Mesendoderm (in vitro differentiated cells): ENCODE measurements at regions not wholly inside any gene's neighbourhood (a gene's known extent, or its start where the extent isn't known, plus 50 kb on each side); places are given as distances from the start of the nearest gene placed in this dataset.

ENCODE experiments used
- DNase-seq: peaks from one replicate; pipeline ENCODE4 v3.0.0; 2013
- H2AK5ac ChIP-seq: 2 replicates; pipeline ENCODE4 v1.6.1; 2013; ENCODE audit warnings: low read length, inconsistent platforms
- H2BK120ac ChIP-seq: 2 replicates; pipeline ENCODE4 v1.6.1; 2013; ENCODE audit warnings: low read depth, mild to moderate bottlenecking, low read length, moderate library complexity, mixed read lengths
- H2BK15ac ChIP-seq: replicated peaks from 2 replicates; pipeline ENCODE4 v1.6.1; 2013; ENCODE audit warnings: low read depth, mild to moderate bottlenecking, moderate library complexity
- H2BK5ac ChIP-seq: 2 replicates; pipeline ENCODE4 v1.6.1; 2013; ENCODE audit warnings: low read length, inconsistent platforms
- H3K18ac ChIP-seq: 2 replicates; pipeline ENCODE4 v1.6.1; 2013; ENCODE audit warnings: mild to moderate bottlenecking, low read length, mixed read lengths
- H3K23ac ChIP-seq: one replicate; pipeline ENCODE4 v1.6.1; 2013; ENCODE audit warnings: low read length
- H3K27ac ChIP-seq: 2 replicates; pipeline ENCODE4 v1.5.1; 2013; ENCODE audit warnings: low read depth, mild to moderate bottlenecking, inconsistent platforms, low read length, moderate library complexity
- H3K27me3 ChIP-seq: 2 replicates; pipeline ENCODE4 v1.6.1; 2013; ENCODE audit warnings: low read length, control low read depth, mild to moderate bottlenecking, inconsistent platforms; ENCODE audit not compliant: insufficient read depth, poor library complexity
- H3K36me3 ChIP-seq: 2 replicates; pipeline ENCODE4 v1.6.1; 2013; ENCODE audit warnings: low read length, inconsistent platforms; ENCODE audit not compliant: control insufficient read depth, insufficient read depth
- H3K4ac ChIP-seq: one replicate; pipeline ENCODE4 v1.6.1; 2013; ENCODE audit warnings: low read depth, mild to moderate bottlenecking, low read length, moderate library complexity
- H3K4me1 ChIP-seq: 2 replicates; pipeline ENCODE4 v1.6.1; 2013; ENCODE audit warnings: low read depth, low read length, inconsistent platforms; ENCODE audit not compliant: control insufficient read depth
- H3K4me2 ChIP-seq: 2 replicates; pipeline ENCODE4 v1.6.1; 2013; ENCODE audit warnings: low read length
- H3K4me3 ChIP-seq: 2 replicates; pipeline ENCODE4 v1.5.1; 2013; ENCODE audit warnings: mild to moderate bottlenecking, low read length
- H3K56ac ChIP-seq: one replicate; pipeline ENCODE4 v1.6.1; 2013; ENCODE audit warnings: low read length
- H3K79me1 ChIP-seq: 2 replicates; pipeline ENCODE4 v1.6.1; 2013; ENCODE audit warnings: low read length, inconsistent platforms
- H3K79me2 ChIP-seq: 2 replicates; pipeline ENCODE4 v1.6.1; 2013; ENCODE audit warnings: mild to moderate bottlenecking, low read length; ENCODE audit not compliant: control insufficient read depth, insufficient read depth
- H3K9ac ChIP-seq: 2 replicates; pipeline ENCODE4 v1.6.1; 2013; ENCODE audit warnings: low read length, inconsistent platforms
- H4K5ac ChIP-seq: one replicate; pipeline ENCODE4 v1.6.1; 2013; ENCODE audit warnings: low read length
- H4K8ac ChIP-seq: one replicate; pipeline ENCODE4 v1.6.1; 2013; ENCODE audit warnings: low read depth, mild to moderate bottlenecking, control low read depth, low read length, moderate library complexity
- WGBS: extraction: QIAGEN DNeasy Blood & Tissue Kit; methylation state at CpG from one replicate; pipeline ENCODE4 v1.1.7; 2013; ENCODE audit warnings: low lambda C conversion rate, missing lambda C conversion rate; ENCODE audit not compliant: insufficient coverage; ENCODE audit errors: extremely low coverage; 5-methylcytosine and 5-hydroxymethylcytosine counted together

- H3K27me3 ChIP-seq: no peaks in the 10 kb centered on the region
- H3K79me1 ChIP-seq: no peaks in the 10 kb centered on the region
- H3K23ac ChIP-seq: no peak overlapping the region
- H4K8ac ChIP-seq: no peak overlapping the region
- H3K56ac ChIP-seq: no peak overlapping the region
- no peak overlapping the region for H2BK15ac ChIP-seq
- H4K5ac ChIP-seq: no peak overlapping the region
- no peak overlapping the region for H3K18ac ChIP-seq
- no peak overlapping the region for H2AK5ac ChIP-seq
- no peak overlapping the region for H3K4me3 ChIP-seq
- H3K4me2 ChIP-seq: no peak overlapping the region
- no peaks in the 10 kb centered on the region for H3K79me2 ChIP-seq
- no CpG with 5 or more reads among the region's 7 CpGs for WGBS
- H3K27ac ChIP-seq: no peak overlapping the region
- peaks cover 3% of the 10 kb centered on the region for H3K4me1 ChIP-seq
- H3K36me3 ChIP-seq: no peaks in the 10 kb centered on the region
- no peak for DNase-seq
- no peak overlapping the region for H2BK5ac ChIP-seq
- no peak overlapping the region for H2BK120ac ChIP-seq
- H3K4ac ChIP-seq: no peak overlapping the region
- H3K9ac ChIP-seq: no peak overlapping the region
These were observed 395.6 kb downstream of the DMAC1 start for GRCh38 chr9:7403839-7404487.

DNA sequence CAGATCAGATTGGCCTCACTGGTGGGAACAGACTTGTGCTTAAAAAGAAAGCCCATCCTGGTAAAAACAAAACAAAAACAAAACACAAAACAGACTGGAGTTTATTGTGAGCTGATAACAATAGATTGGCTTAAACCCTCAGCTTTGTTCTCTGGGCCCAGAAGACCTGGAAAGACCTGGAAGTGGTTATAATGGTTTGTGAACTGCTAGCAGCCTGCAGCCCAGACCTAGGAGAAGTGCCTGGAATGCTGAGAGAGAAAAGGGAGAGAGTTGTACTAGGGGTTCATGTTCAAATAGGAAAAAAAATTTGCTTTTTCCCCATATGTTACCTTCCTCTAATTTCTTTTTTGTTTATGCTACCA is 396.6 kb downstream of the DMAC1 start:
- Histone ChIP-seq H2AK5ac (no peak overlapping the region), H3K4me2 (no peak overlapping the region), H3K79me2 (no peaks in the 10 kb centered on the region), H2BK120ac (no peak overlapping the region), H3K18ac (no peak overlapping the region), H2BK15ac (no peak overlapping the region), H2BK5ac (no peak overlapping the region), H4K8ac (no peak overlapping the region), H3K9ac (no peak overlapping the region), H3K4me3 (no peak overlapping the region), H4K5ac (no peak overlapping the region), H3K79me1 (no peaks in the 10 kb centered on the region), H3K27me3 (no peaks in the 10 kb centered on the region), H3K27ac (no peak overlapping the region), H3K23ac (no peak overlapping the region), H3K56ac (no peak overlapping the region), H3K4me1 (peaks cover 3% of the 10 kb centered on the region), H3K4ac (no peak overlapping the region), H3K36me3 (no peaks in the 10 kb centered on the region)
- DNase-seq: no peak

- Histone ChIP-seq H2BK15ac (no peak overlapping the region), H2BK120ac (no peak overlapping the region), H3K56ac (no peak overlapping the region), H2BK5ac (no peak overlapping the region), H3K9ac (no peak overlapping the region), H3K4ac (no peak overlapping the region), H4K8ac (no peak overlapping the region), H3K4me1 (peaks cover 3% of the 10 kb centered on the region), H2AK5ac (no peak overlapping the region), H3K36me3 (no peaks in the 10 kb centered on the region), H3K4me2 (no peak overlapping the region), H3K27me3 (no peaks in the 10 kb centered on the region), H3K23ac (no peak overlapping the region), H3K4me3 (no peak overlapping the region), H3K79me2 (no peaks in the 10 kb centered on the region), H3K27ac (no peak overlapping the region), H3K18ac (no peak overlapping the region), H4K5ac (no peak overlapping the region), H3K79me1 (no peaks in the 10 kb centered on the region)
- peak; percentile 7 for DNase-seq
- no CpG with 5 or more reads among the region's 2 CpGs for WGBS
These were observed 397.1 kb downstream of the DMAC1 start for GRCh38 chr9:7402334-7403027.

DNA sequence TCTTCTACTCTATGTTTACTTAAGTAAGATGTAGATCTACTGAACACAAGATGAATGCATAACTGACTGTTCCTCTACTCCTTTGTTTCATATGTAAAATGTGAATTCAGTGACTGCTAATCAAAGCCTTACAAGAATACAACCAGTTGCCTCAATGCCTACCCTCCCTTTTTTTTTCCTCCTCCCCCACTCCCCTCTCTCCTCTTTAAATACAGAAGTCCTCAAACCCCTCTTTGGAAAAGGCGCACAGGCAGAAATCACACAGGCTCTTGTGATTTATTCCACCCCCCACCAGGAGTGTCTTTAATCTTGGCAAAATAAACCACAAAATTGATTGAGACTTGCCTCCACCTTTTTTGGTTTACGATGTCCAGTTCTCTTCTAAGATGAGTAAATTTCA is 398.5 kb downstream of the DMAC1 start:
- H3K18ac ChIP-seq: no peak overlapping the region
- no CpG with 5 or more reads among the region's 2 CpGs for WGBS
- H3K4me1 ChIP-seq: peaks cover 3% of the 10 kb centered on the region
- H3K79me1 ChIP-seq: no peaks in the 10 kb centered on the region
- no peak overlapping the region for H2BK120ac ChIP-seq
- no peak overlapping the region for H4K8ac ChIP-seq
- no peak overlapping the region for H3K27ac ChIP-seq
- no peak for DNase-seq
- H3K4me3 ChIP-seq: no peak overlapping the region
- no peak overlapping the region for H2AK5ac ChIP-seq
- no peak overlapping the region for H4K5ac ChIP-seq
- no peak overlapping the region for H3K4ac ChIP-seq
- no peak overlapping the region for H3K56ac ChIP-seq
- no peak overlapping the region for H3K9ac ChIP-seq
- no peaks in the 10 kb centered on the region for H3K27me3 ChIP-seq
- no peaks in the 10 kb centered on the region for H3K36me3 ChIP-seq
- H2BK5ac ChIP-seq: no peak overlapping the region
- H2BK15ac ChIP-seq: no peak overlapping the region
- no peak overlapping the region for H3K4me2 ChIP-seq
- H3K79me2 ChIP-seq: no peaks in the 10 kb centered on the region
- no peak overlapping the region for H3K23ac ChIP-seq

DNA sequence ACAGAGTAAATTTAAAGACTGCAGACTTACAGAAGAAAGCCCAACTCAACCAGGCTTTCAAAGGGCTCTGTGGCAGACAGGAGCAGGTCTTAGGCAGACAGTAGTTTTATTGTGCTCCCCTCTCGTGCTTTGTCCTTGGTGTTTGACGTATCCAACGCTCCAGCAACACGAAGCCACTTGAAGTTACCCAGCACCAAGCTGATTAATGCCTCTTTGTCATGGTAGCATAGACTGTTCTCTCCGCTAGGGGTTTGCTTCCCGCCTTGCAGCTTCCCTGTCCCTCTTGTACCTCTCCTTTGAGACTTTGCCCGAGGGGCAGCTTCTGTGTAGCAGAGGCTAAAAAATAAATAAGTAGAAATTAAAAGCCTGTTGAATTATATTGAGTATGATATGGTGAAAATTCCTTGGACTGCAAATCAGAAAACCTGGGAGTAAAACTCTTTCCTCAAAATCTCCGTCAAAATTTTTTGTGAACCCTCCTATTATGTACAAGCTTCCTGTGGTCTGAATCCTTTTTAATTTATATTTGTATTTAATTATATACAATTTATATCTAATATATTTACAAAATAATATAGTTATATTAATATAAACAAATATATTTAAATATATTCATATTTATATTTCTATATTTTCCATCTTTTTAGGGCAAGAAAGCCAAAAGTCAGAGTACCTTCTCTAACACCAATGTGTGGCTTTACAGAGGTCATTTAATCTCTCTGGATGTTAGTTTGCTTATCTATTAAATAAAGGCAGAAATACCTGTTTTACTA is 405.4 kb downstream of the DMAC1 start:
- no CpG with 5 or more reads among the region's 8 CpGs for WGBS
- Histone ChIP-seq H4K5ac (no peak overlapping the region), H2BK120ac (no peak overlapping the region), H3K79me1 (no peaks in the 10 kb centered on the region), H3K4me1 (no peaks in the 10 kb centered on the region), H2BK5ac (no peak overlapping the region), H3K23ac (no peak overlapping the region), H3K56ac (no peak overlapping the region), H2BK15ac (no peak overlapping the region), H3K27me3 (no peaks in the 10 kb centered on the region), H4K8ac (no peak overlapping the region), H3K4me3 (no peak overlapping the region), H3K4me2 (no peak overlapping the region), H3K36me3 (no peaks in the 10 kb centered on the region), H3K4ac (no peak overlapping the region), H3K79me2 (no peaks in the 10 kb centered on the region), H3K27ac (no peak overlapping the region), H3K9ac (no peak overlapping the region), H2AK5ac (no peak overlapping the region), H3K18ac (no peak overlapping the region)
- DNase-seq: peak; percentile 58
